ENCODE measurements at regions not wholly inside any gene's neighbourhood (a gene's known extent, or its start where the extent isn't known, plus 50 kb on each side); places are given as distances from the start of the nearest gene placed in this dataset.

GRCh38 chr13:74250738-74251190 is 116.6 kb upstream of the KLF12 start:
- Histone ChIP-seq H3K27me3 (ENCODE audit: control insufficient read depth, insufficient read depth, low read length) (no peaks in the 10 kb centered on the region), H3K27ac (ENCODE audit: low read length) (no peak overlapping the region), H3K36me3 (ENCODE audit: control insufficient read depth, insufficient read depth, low read length) (no peaks in the 10 kb centered on the region), H3K4me1 (ENCODE audit: control insufficient read depth, insufficient read depth, low read length) (no peaks in the 10 kb centered on the region), H3K4me3 (ENCODE audit: low read depth in 2 of 2, low read length in 2 of 2) (no peak overlapping the region), H3K9me3 (ENCODE audit: control insufficient read depth, insufficient read depth, low read depth, low read length) (no peaks in the 10 kb centered on the region)
- BruUV-seq (replicated peaks): no TSS peak
- intact Hi-C loops (cut with micrococcal nuclease; ENCODE audit: unreplicated experiment) (no loop called here), in situ Hi-C loops (cut with HindIII; ENCODE audit: low pct_unique_long_range_greater_than_20kb, low sequenced_read_pairs) (no loop called here)
- DNase-seq (ENCODE audit: low read depth, low spot score) (no peak), ATAC-seq (no peak)
- CTCF ChIA-PET: no interaction called here
- POLR2A ChIA-PET: no interaction called here
- TF ChIP-seq, protein P1, sequence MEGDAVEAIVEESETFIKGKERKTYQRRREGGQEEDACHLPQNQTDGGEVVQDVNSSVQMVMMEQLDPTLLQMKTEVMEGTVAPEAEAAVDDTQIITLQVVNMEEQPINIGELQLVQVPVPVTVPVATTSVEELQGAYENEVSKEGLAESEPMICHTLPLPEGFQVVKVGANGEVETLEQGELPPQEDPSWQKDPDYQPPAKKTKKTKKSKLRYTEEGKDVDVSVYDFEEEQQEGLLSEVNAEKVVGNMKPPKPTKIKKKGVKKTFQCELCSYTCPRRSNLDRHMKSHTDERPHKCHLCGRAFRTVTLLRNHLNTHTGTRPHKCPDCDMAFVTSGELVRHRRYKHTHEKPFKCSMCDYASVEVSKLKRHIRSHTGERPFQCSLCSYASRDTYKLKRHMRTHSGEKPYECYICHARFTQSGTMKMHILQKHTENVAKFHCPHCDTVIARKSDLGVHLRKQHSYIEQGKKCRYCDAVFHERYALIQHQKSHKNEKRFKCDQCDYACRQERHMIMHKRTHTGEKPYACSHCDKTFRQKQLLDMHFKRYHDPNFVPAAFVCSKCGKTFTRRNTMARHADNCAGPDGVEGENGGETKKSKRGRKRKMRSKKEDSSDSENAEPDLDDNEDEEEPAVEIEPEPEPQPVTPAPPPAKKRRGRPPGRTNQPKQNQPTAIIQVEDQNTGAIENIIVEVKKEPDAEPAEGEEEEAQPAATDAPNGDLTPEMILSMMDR (IDR thresholded peaks at IDR 0.05): no peak
- no peak for TF ChIP-seq POLR2AphosphoS5 (IDR thresholded peaks at IDR 0.05; ENCODE audit: low read depth, low read length)
- TF ChIP-seq SIN3A (IDR thresholded peaks at IDR 0.05; ENCODE audit: borderline replicate concordance, insufficient read depth, low read depth, low read length): no peak
- TF ChIP-seq REST (IDR thresholded peaks at IDR 0.05; ENCODE audit: insufficient read depth in 1 of 2, low read depth in 2 of 2, low read length in 1 of 2): no peak
- no peak for TF ChIP-seq TCF7L2 (IDR thresholded peaks at IDR 0.05; ENCODE audit: low read depth, low read length)

DNA sequence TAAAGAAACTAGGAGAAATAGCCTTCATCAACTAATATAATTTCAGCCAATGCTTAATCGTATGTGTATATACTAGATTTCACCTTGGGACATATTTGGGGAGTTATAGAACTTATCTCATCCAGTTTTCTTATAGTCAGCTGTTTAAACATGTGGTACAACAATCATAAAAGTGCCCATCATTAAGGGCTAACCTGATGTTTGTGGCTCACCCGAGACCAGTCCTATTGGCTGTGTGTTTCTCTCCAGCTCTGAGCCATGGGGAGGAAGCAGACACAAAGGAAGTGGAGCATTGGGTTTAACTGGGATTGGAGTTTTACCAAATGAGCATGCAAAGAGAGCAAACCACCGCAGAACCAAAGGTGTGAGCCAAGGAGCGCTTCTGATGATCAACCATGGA is 114.3 kb upstream of the KLF12 start:
- intact Hi-C loops (cut with micrococcal nuclease; ENCODE audit: unreplicated experiment): no loop called here
- H3K4me1 ChIP-seq (ENCODE audit: control insufficient read depth, insufficient read depth, low read length): no peaks in the 10 kb centered on the region
- in situ Hi-C loops (cut with HindIII; ENCODE audit: low pct_unique_long_range_greater_than_20kb, low sequenced_read_pairs): no loop called here
- no peaks in the 10 kb centered on the region for H3K27me3 ChIP-seq (ENCODE audit: control insufficient read depth, insufficient read depth, low read length)
- CTCF ChIA-PET: no interaction called here
- H3K27ac ChIP-seq (ENCODE audit: low read length): no peak overlapping the region
- DNase-seq (ENCODE audit: low read depth, low spot score): no peak
- no TSS peak for BruUV-seq (replicated peaks)
- TF ChIP-seq SIN3A (IDR thresholded peaks at IDR 0.05; ENCODE audit: borderline replicate concordance, insufficient read depth, low read depth, low read length): no peak
- POLR2A ChIA-PET: no interaction called here
- no peak overlapping the region for H3K4me3 ChIP-seq (ENCODE audit: low read depth in 2 of 2, low read length in 2 of 2)
- H3K9me3 ChIP-seq (ENCODE audit: control insufficient read depth, insufficient read depth, low read depth, low read length): no peaks in the 10 kb centered on the region
- no peak for ATAC-seq
- H3K36me3 ChIP-seq (ENCODE audit: control insufficient read depth, insufficient read depth, low read length): no peaks in the 10 kb centered on the region

GRCh38 chr13:74246487-74246886 is 112.3 kb upstream of the KLF12 start:
- ChIA-PET POLR2A (no interaction called here), CTCF (no interaction called here)
- H3K4me3 ChIP-seq (ENCODE audit: low read depth in 2 of 2, low read length in 2 of 2): no peak overlapping the region
- DNase-seq (ENCODE audit: low read depth, low spot score) (no peak), ATAC-seq (no peak)
- intact Hi-C loops (cut with micrococcal nuclease; ENCODE audit: unreplicated experiment): no loop called here
- no peaks in the 10 kb centered on the region for H3K4me1 ChIP-seq (ENCODE audit: control insufficient read depth, insufficient read depth, low read length)
- H3K27ac ChIP-seq (ENCODE audit: low read length): no peak overlapping the region
- H3K9me3 ChIP-seq (ENCODE audit: control insufficient read depth, insufficient read depth, low read depth, low read length): no peaks in the 10 kb centered on the region
- no TSS peak for BruUV-seq (replicated peaks)
- no peaks in the 10 kb centered on the region for H3K36me3 ChIP-seq (ENCODE audit: control insufficient read depth, insufficient read depth, low read length)
- TF ChIP-seq, protein P1 (IDR thresholded peaks at IDR 0.05): no peak
- TF ChIP-seq TCF7L2 (IDR thresholded peaks at IDR 0.05; ENCODE audit: low read depth, low read length) (no peak), REST (IDR thresholded peaks at IDR 0.05; ENCODE audit: insufficient read depth in 1 of 2, low read depth in 2 of 2, low read length in 1 of 2) (no peak)
- no peaks in the 10 kb centered on the region for H3K27me3 ChIP-seq (ENCODE audit: control insufficient read depth, insufficient read depth, low read length)
- in situ Hi-C loops (cut with HindIII; ENCODE audit: low pct_unique_long_range_greater_than_20kb, low sequenced_read_pairs): no loop called here

Data from Panc1 (cell line).